ENCODE measurements at regions not wholly inside any gene's neighbourhood (a gene's known extent, or its start where the extent isn't known, plus 50 kb on each side); places are given as distances from the start of the nearest gene placed in this dataset.
"Not testable (repeated sequence)": the region's sequence is repeated elsewhere in the genome, so short reads cannot be mapped to it uniquely, and the experiment has no call there.

- no peak overlapping the region for H2AFZ ChIP-seq (ENCODE audit: low read depth, low read length)
- no peak overlapping the region for H3K27ac ChIP-seq (ENCODE audit: low read length)
- H3K9me3 ChIP-seq (ENCODE audit: insufficient read depth, low read length), result no peaks in the 10 kb centered on the region
- H3K9ac ChIP-seq (ENCODE audit: low read length), result no peak overlapping the region
- peaks cover 10% of the 10 kb centered on the region for H3K4me1 ChIP-seq (ENCODE audit: low read length)
- no peak overlapping the region for H3K4me3 ChIP-seq (ENCODE audit: low read length)
- no peaks in the 10 kb centered on the region for H3K36me3 ChIP-seq (replicated peaks; ENCODE audit: low read depth, low read length)
- no peak overlapping the region for H3K4me2 ChIP-seq (ENCODE audit: low read length)
- H3K79me2 ChIP-seq (ENCODE audit: low read length), result no peaks in the 10 kb centered on the region
- H3K27me3 ChIP-seq (ENCODE audit: low read depth, low read length), result no peaks in the 10 kb centered on the region
- TF ChIP-seq EZH2phosphoT487 (IDR thresholded peaks at IDR 0.05; ENCODE audit: low read depth), result no peak
- peak; percentile 98 for TF ChIP-seq CTCF (IDR thresholded peaks at IDR 0.05; ENCODE audit: low read depth, low read length)
- no peaks in the 10 kb centered on the region for H4K20me1 ChIP-seq (ENCODE audit: insufficient read depth, low read length)
Measured at GRCh38 chr12:9331218-9331626, 123.0 kb upstream of the PZP start.

GRCh38 chr12:9329019-9329418, 120.8 kb upstream of the PZP start:
- TF ChIP-seq EZH2phosphoT487 (IDR thresholded peaks at IDR 0.05; ENCODE audit: low read depth) (no peak), CTCF (IDR thresholded peaks at IDR 0.05; ENCODE audit: low read depth, low read length) (no peak)
- H3K79me2 ChIP-seq (ENCODE audit: low read length), result no peaks in the 10 kb centered on the region
- no peak overlapping the region for H3K27ac ChIP-seq (ENCODE audit: low read length)
- no peak overlapping the region for H3K9ac ChIP-seq (ENCODE audit: low read length)
- H3K27me3 ChIP-seq (ENCODE audit: low read depth, low read length), result no peaks in the 10 kb centered on the region
- no peaks in the 10 kb centered on the region for H3K9me3 ChIP-seq (ENCODE audit: insufficient read depth, low read length)
- H3K4me1 ChIP-seq (ENCODE audit: low read length), result peaks cover 10% of the 10 kb centered on the region
- H4K20me1 ChIP-seq (ENCODE audit: insufficient read depth, low read length), result no peaks in the 10 kb centered on the region
- no peaks in the 10 kb centered on the region for H3K36me3 ChIP-seq (replicated peaks; ENCODE audit: low read depth, low read length)
- no peak overlapping the region for H3K4me2 ChIP-seq (ENCODE audit: low read length)
- H2AFZ ChIP-seq (ENCODE audit: low read depth, low read length), result no peak overlapping the region
- H3K4me3 ChIP-seq (ENCODE audit: low read length), result no peak overlapping the region

GRCh38 chr12:9328065-9328464, 119.9 kb upstream of the PZP start:
- no peaks in the 10 kb centered on the region for H3K36me3 ChIP-seq (replicated peaks; ENCODE audit: low read depth, low read length)
- no peaks in the 10 kb centered on the region for H3K9me3 ChIP-seq (ENCODE audit: insufficient read depth, low read length)
- no peaks in the 10 kb centered on the region for H4K20me1 ChIP-seq (ENCODE audit: insufficient read depth, low read length)
- H3K4me2 ChIP-seq (ENCODE audit: low read length), result no peak overlapping the region
- no peaks in the 10 kb centered on the region for H3K79me2 ChIP-seq (ENCODE audit: low read length)
- TF ChIP-seq CTCF (IDR thresholded peaks at IDR 0.05; ENCODE audit: low read depth, low read length), result no peak
- TF ChIP-seq EZH2phosphoT487 (IDR thresholded peaks at IDR 0.05; ENCODE audit: low read depth), result no peak
- H3K4me3 ChIP-seq (ENCODE audit: low read length), result no peak overlapping the region
- no peak overlapping the region for H2AFZ ChIP-seq (ENCODE audit: low read depth, low read length)
- no peak overlapping the region for H3K9ac ChIP-seq (ENCODE audit: low read length)
- no peaks in the 10 kb centered on the region for H3K27me3 ChIP-seq (ENCODE audit: low read depth, low read length)
- H3K4me1 ChIP-seq (ENCODE audit: low read length), result peaks cover 10% of the 10 kb centered on the region
- H3K27ac ChIP-seq (ENCODE audit: low read length), result no peak overlapping the region

DNA sequence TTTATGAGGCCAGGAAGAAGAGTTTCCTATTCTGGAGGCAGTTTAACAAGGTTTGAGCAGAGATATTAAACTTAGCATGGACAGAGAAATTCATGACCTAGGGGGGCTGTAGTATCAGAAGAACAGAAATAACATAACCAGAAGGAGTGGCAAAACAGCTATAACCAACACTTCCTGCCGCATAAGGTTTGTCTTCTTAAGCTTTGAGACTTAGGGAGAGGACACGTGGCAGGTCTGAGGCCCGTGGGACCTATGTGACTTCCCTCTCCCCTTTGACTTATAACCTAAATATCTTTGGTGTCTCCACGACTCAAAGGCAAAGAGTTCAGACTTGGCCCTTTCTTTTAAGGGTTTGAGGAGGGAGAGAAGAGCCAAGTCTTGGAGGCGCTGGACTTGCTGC, 119.1 kb upstream of the PZP start:
- Histone ChIP-seq H3K4me2 (ENCODE audit: low read length) (no peak overlapping the region), H3K79me2 (ENCODE audit: low read length) (no peaks in the 10 kb centered on the region), H3K36me3 (replicated peaks; ENCODE audit: low read depth, low read length) (no peaks in the 10 kb centered on the region), H3K4me3 (ENCODE audit: low read length) (no peak overlapping the region), H4K20me1 (ENCODE audit: insufficient read depth, low read length) (no peaks in the 10 kb centered on the region), H3K9ac (ENCODE audit: low read length) (no peak overlapping the region), H3K27me3 (ENCODE audit: low read depth, low read length) (no peaks in the 10 kb centered on the region), H3K27ac (ENCODE audit: low read length) (no peak overlapping the region), H3K9me3 (ENCODE audit: insufficient read depth, low read length) (no peaks in the 10 kb centered on the region), H3K4me1 (ENCODE audit: low read length) (peaks cover 4% of the 10 kb centered on the region; the same call in 1 of the 2 replicates), H2AFZ (ENCODE audit: low read depth, low read length) (no peak overlapping the region)
- TF ChIP-seq CTCF (IDR thresholded peaks at IDR 0.05; ENCODE audit: low read depth, low read length), result no peak
- TF ChIP-seq EZH2phosphoT487 (IDR thresholded peaks at IDR 0.05; ENCODE audit: low read depth), result no peak

- H3K27me3 ChIP-seq (ENCODE audit: low read depth, low read length); H3K79me2 ChIP-seq (ENCODE audit: low read length); H3K9me3 ChIP-seq (ENCODE audit: insufficient read depth, low read length); H3K4me3 ChIP-seq (ENCODE audit: low read length); H4K20me1 ChIP-seq (ENCODE audit: insufficient read depth, low read length); H3K36me3 ChIP-seq (replicated peaks; ENCODE audit: low read depth, low read length); H3K27ac ChIP-seq (ENCODE audit: low read length); H3K9ac ChIP-seq (ENCODE audit: low read length); H3K4me2 ChIP-seq (ENCODE audit: low read length); H3K4me1 ChIP-seq (ENCODE audit: low read length); H2AFZ ChIP-seq (ENCODE audit: low read depth, low read length): not testable (repeated sequence)
Measured at GRCh38 chr12:9326849-9327248, 118.7 kb upstream of the PZP start.
